ENCODE measurements at regions not wholly inside any gene's neighbourhood (a gene's known extent, or its start where the extent isn't known, plus 50 kb on each side); places are given as distances from the start of the nearest gene placed in this dataset.

- Mint-ChIP-seq H3K27ac (ENCODE audit: unreplicated experiment) (no peak overlapping the region), H3K4me3 (ENCODE audit: unreplicated experiment) (no peak overlapping the region), H3K9me3 (ENCODE audit: unreplicated experiment) (no peaks in the 10 kb centered on the region), H3K27me3 (ENCODE audit: unreplicated experiment) (no peaks in the 10 kb centered on the region), H3K4me1 (ENCODE audit: unreplicated experiment) (no peaks in the 10 kb centered on the region), H3K36me3 (ENCODE audit: low read depth, unreplicated experiment) (no peaks in the 10 kb centered on the region)
- DNase-seq (ENCODE audit: low spot score) = no peak
- no peak for TF ChIP-seq CTCF (IDR thresholded peaks at IDR 0.05; ENCODE audit: unreplicated experiment)
Observed at GRCh38 chr19:28530406-28531035, 682.4 kb downstream of the UQCRFS1 start.

GRCh38 chr19:28526038-28526437 is 686.9 kb downstream of the UQCRFS1 start:
- no peaks in the 10 kb centered on the region for H3K9me3 Mint-ChIP-seq (ENCODE audit: unreplicated experiment)
- DNase-seq (ENCODE audit: low spot score) = no peak
- H3K36me3 Mint-ChIP-seq (ENCODE audit: low read depth, unreplicated experiment) = no peaks in the 10 kb centered on the region
- H3K27me3 Mint-ChIP-seq (ENCODE audit: unreplicated experiment) = no peaks in the 10 kb centered on the region
- no peaks in the 10 kb centered on the region for H3K4me1 Mint-ChIP-seq (ENCODE audit: unreplicated experiment)
- no peak overlapping the region for H3K27ac Mint-ChIP-seq (ENCODE audit: unreplicated experiment)
- H3K4me3 Mint-ChIP-seq (ENCODE audit: unreplicated experiment) = no peak overlapping the region
- no peak for TF ChIP-seq CTCF (IDR thresholded peaks at IDR 0.05; ENCODE audit: unreplicated experiment)

- Mint-ChIP-seq H3K9me3 (ENCODE audit: unreplicated experiment) (no peaks in the 10 kb centered on the region), H3K27me3 (ENCODE audit: unreplicated experiment) (no peaks in the 10 kb centered on the region), H3K4me1 (ENCODE audit: unreplicated experiment) (no peaks in the 10 kb centered on the region), H3K4me3 (ENCODE audit: unreplicated experiment) (no peak overlapping the region), H3K36me3 (ENCODE audit: low read depth, unreplicated experiment) (no peaks in the 10 kb centered on the region), H3K27ac (ENCODE audit: unreplicated experiment) (no peak overlapping the region)
- no peak for DNase-seq (ENCODE audit: low spot score)
- TF ChIP-seq CTCF (IDR thresholded peaks at IDR 0.05; ENCODE audit: unreplicated experiment) = no peak
Observed at GRCh38 chr19:28523619-28524018, 689.3 kb downstream of the UQCRFS1 start.

- Mint-ChIP-seq H3K4me3 (ENCODE audit: unreplicated experiment) (no peak overlapping the region), H3K36me3 (ENCODE audit: low read depth, unreplicated experiment) (no peaks in the 10 kb centered on the region), H3K9me3 (ENCODE audit: unreplicated experiment) (no peaks in the 10 kb centered on the region), H3K27me3 (ENCODE audit: unreplicated experiment) (no peaks in the 10 kb centered on the region), H3K4me1 (ENCODE audit: unreplicated experiment) (no peaks in the 10 kb centered on the region), H3K27ac (ENCODE audit: unreplicated experiment) (no peak overlapping the region)
- no peak for TF ChIP-seq CTCF (IDR thresholded peaks at IDR 0.05; ENCODE audit: unreplicated experiment)
- DNase-seq (ENCODE audit: low spot score) = no peak
Observed at GRCh38 chr19:28522545-28522922, 690.4 kb downstream of the UQCRFS1 start.

- no peaks in the 10 kb centered on the region for H3K9me3 Mint-ChIP-seq (ENCODE audit: unreplicated experiment)
Observed at GRCh38 chr19:28521614-28522544, 691.1 kb downstream of the UQCRFS1 start.

More at GRCh38 chr19:28521614-28522544, 691.1 kb downstream of the UQCRFS1 start:
- Mint-ChIP-seq H3K36me3 (ENCODE audit: low read depth, unreplicated experiment) (no peaks in the 10 kb centered on the region), H3K4me1 (ENCODE audit: unreplicated experiment) (no peaks in the 10 kb centered on the region), H3K4me3 (ENCODE audit: unreplicated experiment) (no peak overlapping the region), H3K27me3 (ENCODE audit: unreplicated experiment) (no peaks in the 10 kb centered on the region), H3K27ac (ENCODE audit: unreplicated experiment) (no peak overlapping the region)
- DNase-seq (ENCODE audit: low spot score) = no peak
- TF ChIP-seq CTCF (IDR thresholded peaks at IDR 0.05; ENCODE audit: unreplicated experiment) = no peak
